GM21526 (cell line): ENCODE measurements at regions not wholly inside any gene's neighbourhood (a gene's known extent, or its start where the extent isn't known, plus 50 kb on each side); places are given as distances from the start of the nearest gene placed in this dataset.

ENCODE experiments used
- ATAC-seq: cut with Tn5 transposase; IDR thresholded peaks from one replicate; pipeline ENCODE4 v1.9.1; 2021; ENCODE audit warnings: moderate library complexity; ENCODE audit not compliant: unreplicated experiment, low FRiP score

- no peak for ATAC-seq
Measured at GRCh38 chr4:58564695-58565475, 1454.7 kb upstream of the IGFBP7 start.

GRCh38 chr4:58561170-58561569, 1451.0 kb upstream of the IGFBP7 start:
- no peak for ATAC-seq

DNA sequence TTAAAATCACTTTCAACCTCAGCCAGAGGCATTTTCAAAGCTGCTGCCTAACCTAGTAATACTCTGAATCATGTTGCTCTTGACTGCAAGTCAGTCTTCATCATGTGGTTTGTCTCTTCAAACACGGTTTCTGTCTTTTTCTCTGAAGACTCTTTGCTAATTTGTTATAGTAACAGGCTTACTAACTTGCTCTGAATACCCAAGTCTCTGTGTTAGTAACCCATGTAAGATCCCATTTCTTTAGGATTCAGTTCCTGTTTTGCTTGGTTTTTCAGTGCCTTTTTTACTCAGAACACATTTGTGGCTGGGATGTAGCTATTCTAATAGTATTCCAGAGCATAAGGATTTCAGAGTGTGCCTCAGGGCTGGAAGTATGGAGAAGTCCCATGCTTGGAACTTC, 1450.6 kb upstream of the IGFBP7 start:
- ATAC-seq = no peak

DNA sequence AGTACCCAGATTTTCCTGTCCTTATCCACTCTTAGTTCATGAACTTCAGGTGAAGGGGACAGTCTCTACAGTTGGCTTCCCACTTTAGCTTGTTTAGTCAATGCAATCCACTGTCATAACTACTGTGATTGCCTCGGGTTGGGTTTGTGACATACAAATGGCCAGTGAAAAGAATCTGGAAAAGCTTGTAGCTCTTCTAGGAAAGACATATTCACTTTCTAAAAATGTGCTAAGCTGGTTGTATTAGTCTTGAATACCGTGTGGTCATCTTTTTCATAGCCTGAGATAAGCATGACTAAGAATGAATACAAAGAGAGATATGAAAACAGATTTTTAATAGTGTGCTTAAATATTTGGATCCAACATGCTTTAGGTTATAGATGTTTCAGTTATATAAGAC, 1443.5 kb upstream of the IGFBP7 start:
- no peak for ATAC-seq

DNA sequence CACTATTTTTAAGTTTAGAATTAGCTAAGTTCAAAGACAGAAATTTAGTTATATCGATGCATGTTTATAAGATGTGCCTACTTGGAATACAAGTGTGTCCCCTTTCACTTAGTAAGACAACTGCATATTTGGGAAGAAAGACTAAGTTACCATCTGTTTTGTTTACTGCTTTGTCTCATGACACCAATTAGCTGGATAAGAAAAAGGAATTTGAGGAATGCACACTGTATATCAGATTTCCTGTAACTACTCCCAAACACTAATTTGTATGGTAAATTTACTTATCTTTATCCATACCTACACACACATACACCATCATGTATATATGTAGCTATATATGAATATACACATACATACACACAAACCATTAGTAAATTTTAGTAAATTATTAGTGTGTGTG, 1442.8 kb upstream of the IGFBP7 start:
- ATAC-seq = no peak

- ATAC-seq = no peak
Measured at GRCh38 chr4:58551676-58552075, 1441.5 kb upstream of the IGFBP7 start.

DNA sequence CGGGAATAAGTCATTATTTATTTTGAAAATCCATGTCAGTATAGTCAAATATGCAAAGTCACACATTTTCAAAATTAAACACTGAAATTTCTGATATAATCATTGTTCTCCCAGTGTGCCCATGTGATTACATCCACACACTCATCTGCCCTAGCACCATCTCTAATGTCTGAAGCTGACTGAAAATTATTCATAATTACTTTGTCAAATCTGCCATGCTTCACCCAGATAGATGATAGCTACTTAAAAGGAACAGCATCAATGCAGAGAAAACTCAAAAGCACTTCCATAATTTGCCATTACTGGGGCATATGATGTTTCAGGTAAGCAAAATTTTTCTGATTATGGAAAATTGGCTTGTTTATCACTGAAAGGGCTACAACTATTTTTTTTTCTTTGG, 1433.3 kb upstream of the IGFBP7 start:
- ATAC-seq = no peak

GRCh38 chr4:58541926-58542325, 1431.7 kb upstream of the IGFBP7 start:
- no peak for ATAC-seq

DNA sequence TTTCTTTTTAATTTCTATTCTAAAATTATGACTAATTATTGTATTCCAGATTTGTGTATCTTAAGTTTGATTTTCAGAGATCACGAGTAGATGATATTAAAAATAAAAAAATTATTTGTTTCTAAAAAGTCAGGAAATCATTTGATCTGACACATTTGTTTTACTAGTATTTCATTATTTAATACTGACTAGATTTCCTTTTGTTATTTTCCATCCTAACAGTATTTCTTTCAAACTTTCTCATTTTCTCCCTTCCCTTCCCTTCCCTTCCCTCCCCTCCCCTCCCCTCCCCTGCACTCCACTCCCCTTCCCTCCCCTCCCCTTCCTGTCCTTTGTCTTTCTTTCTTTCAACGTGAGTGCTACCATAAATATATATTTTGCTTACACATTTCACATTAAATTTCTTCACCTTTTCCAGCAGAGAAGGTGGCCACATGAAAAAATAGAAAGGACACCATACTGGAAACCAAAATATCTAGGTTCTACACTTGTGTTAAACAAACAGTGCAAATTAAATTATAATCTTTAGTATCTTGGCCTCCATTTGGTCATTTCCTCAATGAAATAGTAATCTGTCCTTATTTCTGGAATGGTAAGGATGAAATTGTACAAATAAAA, 1412.7 kb upstream of the IGFBP7 start:
- ATAC-seq = no peak

DNA sequence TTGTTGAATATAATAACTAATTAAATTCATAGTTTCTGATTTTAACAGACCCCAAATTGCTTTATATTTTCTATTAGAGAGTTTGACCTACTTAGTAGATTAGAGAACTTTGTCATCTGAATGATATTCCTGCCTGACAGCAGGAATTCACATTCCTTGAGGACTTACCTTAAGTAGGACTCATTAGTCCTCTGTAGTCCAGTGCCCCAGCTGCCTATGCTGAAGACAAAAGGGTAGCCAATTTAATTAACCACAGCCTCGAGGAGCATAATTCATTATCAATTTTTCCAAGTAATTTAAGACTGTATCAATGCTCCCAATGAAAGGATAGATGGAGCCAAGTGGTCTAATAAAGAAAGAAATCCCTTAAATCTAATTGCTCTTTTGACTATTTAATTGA, 1405.0 kb upstream of the IGFBP7 start:
- ATAC-seq = no peak

DNA sequence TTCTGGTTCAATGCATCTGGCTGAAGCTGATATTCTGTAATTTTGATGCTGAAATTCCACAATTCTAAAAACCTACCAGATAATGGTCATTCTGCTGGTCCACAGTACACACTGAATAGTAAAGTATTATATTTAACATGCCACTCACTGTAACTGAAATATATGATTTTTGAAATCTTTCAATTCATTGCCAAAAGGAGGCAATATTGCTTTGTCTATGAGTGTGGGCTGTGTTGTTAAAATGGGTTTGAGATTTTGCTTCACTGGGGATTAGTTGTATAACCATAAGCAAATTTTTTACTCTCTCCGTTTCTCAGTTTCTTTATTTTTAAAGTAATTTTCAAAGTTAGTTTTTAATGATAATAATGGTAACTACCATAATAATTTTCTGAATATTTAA, 1404.1 kb upstream of the IGFBP7 start:
- no peak for ATAC-seq

GRCh38 chr4:58510652-58511051, 1400.5 kb upstream of the IGFBP7 start:
- no peak for ATAC-seq

DNA sequence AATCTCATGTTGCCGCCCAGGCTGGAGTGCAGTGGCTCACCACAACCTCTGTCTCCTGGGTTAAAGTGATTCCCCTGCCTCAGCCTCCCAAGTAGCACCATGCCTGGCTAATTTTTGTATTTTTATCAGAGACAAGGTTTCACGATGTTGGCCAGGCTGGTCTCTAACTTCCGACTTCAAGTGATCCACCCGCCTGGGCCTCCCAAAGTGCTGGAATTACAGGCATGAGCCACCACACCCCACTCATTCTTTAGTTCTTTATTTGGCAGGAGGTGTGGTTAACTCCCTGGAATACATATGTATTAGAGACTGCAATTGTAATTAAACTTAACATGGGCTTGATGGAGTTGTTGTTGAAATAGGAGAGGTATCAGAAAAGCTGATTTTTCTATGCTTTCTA, 1396.9 kb upstream of the IGFBP7 start:
- ATAC-seq = no peak

DNA sequence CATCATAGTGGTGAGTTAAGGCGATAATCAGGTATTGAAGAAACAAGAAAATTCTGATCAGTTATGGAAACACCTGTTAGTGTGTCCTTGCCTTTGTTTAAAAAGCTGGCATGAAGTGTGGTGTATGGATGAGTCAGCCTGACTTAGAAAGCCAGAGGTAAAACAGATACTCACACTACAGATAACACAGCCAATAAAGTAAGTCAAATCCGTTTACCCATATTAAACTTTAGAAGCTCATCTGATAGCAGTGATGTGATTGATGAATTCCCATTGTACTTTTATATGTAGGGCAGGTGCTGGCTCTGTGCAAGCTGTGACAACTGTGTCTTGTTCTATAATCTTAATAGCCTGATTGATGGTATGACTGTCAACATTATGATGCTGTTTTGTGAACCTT, 1392.7 kb upstream of the IGFBP7 start:
- ATAC-seq = no peak

DNA sequence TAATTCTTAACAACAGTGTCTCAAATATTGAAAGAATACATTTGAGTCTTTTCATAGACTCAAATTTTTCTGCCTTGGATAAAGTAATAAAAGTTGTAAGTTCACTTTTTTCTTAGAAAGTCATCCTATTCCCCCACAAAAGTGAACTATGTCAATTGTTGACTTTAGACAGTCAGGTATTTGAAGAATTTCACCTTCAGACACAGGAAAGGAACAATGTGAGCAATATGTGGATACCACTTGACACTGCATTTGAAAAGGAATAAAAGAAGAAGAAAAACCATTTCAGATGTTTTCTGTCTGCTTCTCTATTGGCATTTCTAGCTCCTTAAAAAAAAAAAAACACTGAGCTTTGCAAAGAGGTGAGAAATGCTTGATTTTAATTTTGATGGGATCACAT, 1389.0 kb upstream of the IGFBP7 start:
- no peak for ATAC-seq

GRCh38 chr4:58491620-58492019, 1381.4 kb upstream of the IGFBP7 start:
- ATAC-seq = no peak

GRCh38 chr4:58477950-58478349, 1367.8 kb upstream of the IGFBP7 start:
- no peak for ATAC-seq

DNA sequence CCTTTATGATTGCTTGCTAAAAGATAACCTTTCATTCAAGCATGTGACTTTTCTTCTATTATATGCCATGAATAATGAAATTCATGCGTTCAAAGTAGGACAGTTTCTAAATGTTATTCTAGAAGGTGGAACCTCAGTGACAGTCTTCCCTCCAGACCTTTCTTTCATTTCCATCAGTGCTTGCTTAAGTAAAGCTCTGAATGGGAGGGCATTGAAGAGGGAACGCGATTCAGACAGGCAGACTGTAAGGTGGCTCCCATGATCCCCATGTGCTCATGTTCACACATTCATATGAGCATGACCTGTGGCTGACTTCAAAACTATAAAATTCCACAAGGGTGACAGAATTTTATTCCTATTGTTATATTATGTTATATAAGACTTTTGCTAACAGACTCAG, 1367.3 kb upstream of the IGFBP7 start:
- ATAC-seq = no peak

DNA sequence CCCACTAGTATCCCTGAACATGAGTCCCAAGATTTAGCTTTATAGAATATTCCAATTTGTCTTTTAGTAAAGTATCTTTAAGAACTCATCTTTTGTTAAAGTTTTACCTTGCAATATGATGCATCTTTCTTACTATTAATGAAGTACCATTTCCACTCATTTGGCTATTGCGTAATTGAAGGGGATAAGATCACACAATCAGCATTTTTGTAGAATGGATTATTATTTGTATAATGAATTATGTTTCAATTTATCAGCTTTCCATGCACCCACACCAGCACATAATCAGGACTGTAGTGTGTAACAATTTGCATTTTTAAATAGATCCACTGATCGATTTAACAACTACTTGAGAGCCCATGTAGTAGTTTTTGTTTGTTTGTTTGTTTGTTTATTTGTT, 1364.9 kb upstream of the IGFBP7 start:
- ATAC-seq = no peak

GRCh38 chr4:58465031-58465430, 1354.8 kb upstream of the IGFBP7 start:
- ATAC-seq = no peak

DNA sequence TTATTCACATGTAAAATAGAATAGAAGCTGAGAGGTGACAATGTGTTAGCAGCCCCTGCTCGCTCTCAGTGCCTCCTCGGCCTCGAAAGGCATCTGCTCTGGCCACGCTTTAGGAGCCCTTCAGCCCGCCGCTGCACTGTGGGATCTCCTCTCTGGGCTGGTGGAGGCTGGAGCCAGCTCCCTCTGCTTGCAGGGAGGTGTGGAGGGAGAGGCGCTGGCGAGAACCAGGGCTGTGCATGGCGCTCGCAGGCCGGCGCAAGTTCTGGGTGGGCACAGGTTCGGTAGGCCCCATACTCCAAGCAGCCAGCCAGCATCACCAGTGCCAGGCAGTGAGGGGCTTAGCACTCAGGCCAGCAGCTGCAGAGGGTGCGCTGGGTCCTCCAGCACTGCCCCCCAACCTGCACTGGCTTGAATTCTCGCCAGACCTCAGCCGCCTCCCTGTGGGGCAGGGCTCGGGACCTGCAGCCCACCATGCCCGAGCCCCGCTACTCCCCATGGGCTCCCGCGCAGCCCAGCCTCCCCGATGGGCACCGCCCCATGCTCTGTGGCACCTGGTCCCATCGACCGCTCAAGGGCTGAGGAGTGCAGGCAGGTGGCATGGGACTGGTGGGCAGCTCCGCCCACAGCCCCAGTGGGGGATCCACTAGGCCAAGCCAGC, 1346.7 kb upstream of the IGFBP7 start:
- no peak for ATAC-seq

DNA sequence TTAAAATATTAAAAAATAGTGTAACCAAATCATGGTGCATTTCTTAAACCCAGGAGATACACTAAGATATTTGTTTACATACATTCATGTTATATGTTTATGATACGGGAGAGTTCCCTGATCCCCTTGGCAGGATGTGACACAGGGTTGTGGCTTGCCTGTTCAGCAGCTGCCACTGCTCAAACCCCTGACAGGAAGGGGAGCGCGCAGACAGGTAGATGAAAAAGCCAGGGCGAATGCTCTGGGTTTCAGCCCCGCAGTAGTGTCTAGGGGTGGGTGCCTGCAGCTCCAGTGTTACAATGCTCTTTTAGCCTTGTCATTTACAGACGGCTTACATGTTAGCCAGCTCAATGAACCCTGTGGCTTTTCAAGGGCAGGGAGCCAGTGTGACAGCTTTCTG, 1343.8 kb upstream of the IGFBP7 start:
- no peak for ATAC-seq
